SU-DHL-6 (cell line): ENCODE measurements at regions not wholly inside any gene's neighbourhood (a gene's known extent, or its start where the extent isn't known, plus 50 kb on each side); places are given as distances from the start of the nearest gene placed in this dataset.

ENCODE experiments used
- H2AFZ ChIP-seq: fragments of 200-600 bp; sonication (generic); 2 replicates; pipeline ENCODE4 v1.6.1; 2014; ENCODE audit warnings: low read depth, mild to moderate bottlenecking, moderate library complexity, mixed read lengths, antibody characterized with exemption, low read length; ENCODE audit not compliant: severe bottlenecking
- H3F3A ChIP-seq: fragments of 200-600 bp; shearing (Covaris generic); 2 replicates; pipeline ENCODE4 v1.6.0; 2016; ENCODE audit warnings: antibody characterized with exemption, mild to moderate bottlenecking; ENCODE audit not compliant: insufficient read depth
- H3K27ac ChIP-seq: fragments of 200-600 bp; sonication (generic); 2 replicates; pipeline ENCODE4 v1.5.1; 2016; ENCODE audit warnings: low read depth, mild to moderate bottlenecking, low read length, moderate library complexity, mixed read lengths
- H3K27me3 ChIP-seq: fragments of 200-600 bp; sonication (generic), shearing (Covaris generic); 2 replicates; pipeline ENCODE4 v1.6.0; 2014; ENCODE audit warnings: mild to moderate bottlenecking, low read length
- H3K36me3 ChIP-seq: fragments of 200-600 bp; sonication (generic); 2 replicates; pipeline ENCODE4 v1.6.1; 2014; ENCODE audit warnings: mild to moderate bottlenecking, low read length, mixed read lengths
- H3K4me2 ChIP-seq: fragments of 300-600, 200-600 bp; shearing (Covaris generic), sonication (generic); 2 replicates; pipeline ENCODE4 v1.6.0; 2014; ENCODE audit warnings: low read length, low read depth, mild to moderate bottlenecking; ENCODE audit not compliant: poor library complexity, severe bottlenecking
- H3K4me3 ChIP-seq: fragments of 200-600 bp; sonication (generic); 2 replicates; pipeline ENCODE4 v1.5.1; 2014; ENCODE audit warnings: antibody characterized with exemption, low read length, mild to moderate bottlenecking, mixed read lengths; ENCODE audit not compliant: insufficient read depth, poor library complexity, severe bottlenecking
- H3K79me2 ChIP-seq: fragments of 200-600 bp; sonication (generic); 2 replicates; pipeline ENCODE4 v1.6.1; 2014; ENCODE audit warnings: mild to moderate bottlenecking, low read length, moderate library complexity; ENCODE audit not compliant: insufficient read depth
- H3K9ac ChIP-seq: fragments of 200-600 bp; sonication (generic); 2 replicates; pipeline ENCODE4 v1.7.0; 2014; ENCODE audit warnings: mild to moderate bottlenecking, low read length
- H3K9me2 ChIP-seq: fragments of 200-600 bp; sonication (generic); replicated peaks from 2 replicates; pipeline ENCODE4 v1.6.1; 2014; ENCODE audit warnings: low read length; ENCODE audit not compliant: insufficient read depth
- H3K9me3 ChIP-seq: fragments of 200-600 bp; sonication (generic); 2 replicates; pipeline ENCODE4 v1.6.1; 2014; ENCODE audit warnings: low read length, mixed read lengths; ENCODE audit not compliant: insufficient read depth
- H4K20me1 ChIP-seq: fragments of 200-600 bp; sonication (generic); 2 replicates; pipeline ENCODE4 v1.6.1; 2014; ENCODE audit warnings: low read depth, mild to moderate bottlenecking, antibody characterized with exemption, low read length, moderate library complexity, mixed read lengths
- EZH2phosphoT487 ChIP-seq: fragments of 200-600 bp; sonication (generic), shearing (Covaris generic); conservative IDR thresholded peaks from 2 replicates; pipeline ENCODE4 v1.6.1; 2018; ENCODE audit warnings: mild to moderate bottlenecking, antibody characterized with exemption, low read length, moderate library complexity, mixed read lengths
- TF ChIP-seq, protein P1 (sequence below): fragments of 200-600 bp; sonication (generic); IDR thresholded peaks from one replicate; pipeline ENCODE4 v1.5.1; 2017; ENCODE audit warnings: antibody characterized with exemption, mild to moderate bottlenecking, low read length, moderate library complexity; ENCODE audit not compliant: insufficient read depth, poor library complexity, severe bottlenecking

- no peak overlapping the region for H3K4me2 ChIP-seq
- H3K27me3 ChIP-seq: no peaks in the 10 kb centered on the region
- H3K9ac ChIP-seq: no peak overlapping the region
- no peaks in the 10 kb centered on the region for H3F3A ChIP-seq
- no peak overlapping the region for H3K4me3 ChIP-seq
- H3K27ac ChIP-seq: no peak overlapping the region
- no peak overlapping the region for H2AFZ ChIP-seq
- no peaks in the 10 kb centered on the region for H3K9me2 ChIP-seq
- no peaks in the 10 kb centered on the region for H4K20me1 ChIP-seq
- H3K9me3 ChIP-seq: no peaks in the 10 kb centered on the region
- no peaks in the 10 kb centered on the region for H3K79me2 ChIP-seq
- H3K36me3 ChIP-seq: no peaks in the 10 kb centered on the region
- TF ChIP-seq, protein P1, sequence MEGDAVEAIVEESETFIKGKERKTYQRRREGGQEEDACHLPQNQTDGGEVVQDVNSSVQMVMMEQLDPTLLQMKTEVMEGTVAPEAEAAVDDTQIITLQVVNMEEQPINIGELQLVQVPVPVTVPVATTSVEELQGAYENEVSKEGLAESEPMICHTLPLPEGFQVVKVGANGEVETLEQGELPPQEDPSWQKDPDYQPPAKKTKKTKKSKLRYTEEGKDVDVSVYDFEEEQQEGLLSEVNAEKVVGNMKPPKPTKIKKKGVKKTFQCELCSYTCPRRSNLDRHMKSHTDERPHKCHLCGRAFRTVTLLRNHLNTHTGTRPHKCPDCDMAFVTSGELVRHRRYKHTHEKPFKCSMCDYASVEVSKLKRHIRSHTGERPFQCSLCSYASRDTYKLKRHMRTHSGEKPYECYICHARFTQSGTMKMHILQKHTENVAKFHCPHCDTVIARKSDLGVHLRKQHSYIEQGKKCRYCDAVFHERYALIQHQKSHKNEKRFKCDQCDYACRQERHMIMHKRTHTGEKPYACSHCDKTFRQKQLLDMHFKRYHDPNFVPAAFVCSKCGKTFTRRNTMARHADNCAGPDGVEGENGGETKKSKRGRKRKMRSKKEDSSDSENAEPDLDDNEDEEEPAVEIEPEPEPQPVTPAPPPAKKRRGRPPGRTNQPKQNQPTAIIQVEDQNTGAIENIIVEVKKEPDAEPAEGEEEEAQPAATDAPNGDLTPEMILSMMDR: peak; percentile 50
- TF ChIP-seq EZH2phosphoT487: no peak
Measured at GRCh38 chr9:103397868-103398600, 402.9 kb downstream of the CYLC2 start.

- H3K9me2 ChIP-seq: no peaks in the 10 kb centered on the region
- no peaks in the 10 kb centered on the region for H3K9me3 ChIP-seq
- no peak overlapping the region for H2AFZ ChIP-seq
- H3F3A ChIP-seq: no peaks in the 10 kb centered on the region
- no peak overlapping the region for H3K4me3 ChIP-seq
- H4K20me1 ChIP-seq: no peaks in the 10 kb centered on the region
- H3K4me2 ChIP-seq: no peak overlapping the region
- H3K79me2 ChIP-seq: no peaks in the 10 kb centered on the region
- H3K9ac ChIP-seq: no peak overlapping the region
- H3K36me3 ChIP-seq: no peaks in the 10 kb centered on the region
- no peak for TF ChIP-seq EZH2phosphoT487
- TF ChIP-seq, protein P1: no peak
- no peak overlapping the region for H3K27ac ChIP-seq
- H3K27me3 ChIP-seq: no peaks in the 10 kb centered on the region
Measured at GRCh38 chr9:103399535-103399934, 404.4 kb downstream of the CYLC2 start.

GRCh38 chr9:103407260-103407659, 412.1 kb downstream of the CYLC2 start:
- Histone ChIP-seq H3K4me3 (no peak overlapping the region), H3K79me2 (no peaks in the 10 kb centered on the region), H3K9me3 (no peaks in the 10 kb centered on the region), H3K9ac (no peak overlapping the region), H3K9me2 (no peaks in the 10 kb centered on the region), H3K4me2 (no peak overlapping the region), H2AFZ (no peak overlapping the region), H3K27me3 (no peaks in the 10 kb centered on the region), H4K20me1 (no peaks in the 10 kb centered on the region), H3K27ac (no peak overlapping the region), H3F3A (no peaks in the 10 kb centered on the region), H3K36me3 (no peaks in the 10 kb centered on the region)
- no peak for TF ChIP-seq EZH2phosphoT487
- TF ChIP-seq, protein P1: no peak
